Cerebellar nuclear complex (tissue), 1 donor: ENCODE measurements at regions not wholly inside any gene's neighbourhood (a gene's known extent, or its start where the extent isn't known, plus 50 kb on each side); places are given as distances from the start of the nearest gene placed in this dataset.

Source experiments
- DNase-seq, 2 experiments: peaks; one replicate each; lab custom pipeline; 2025; lab: John Stamatoyannopoulos, UW

DNA sequence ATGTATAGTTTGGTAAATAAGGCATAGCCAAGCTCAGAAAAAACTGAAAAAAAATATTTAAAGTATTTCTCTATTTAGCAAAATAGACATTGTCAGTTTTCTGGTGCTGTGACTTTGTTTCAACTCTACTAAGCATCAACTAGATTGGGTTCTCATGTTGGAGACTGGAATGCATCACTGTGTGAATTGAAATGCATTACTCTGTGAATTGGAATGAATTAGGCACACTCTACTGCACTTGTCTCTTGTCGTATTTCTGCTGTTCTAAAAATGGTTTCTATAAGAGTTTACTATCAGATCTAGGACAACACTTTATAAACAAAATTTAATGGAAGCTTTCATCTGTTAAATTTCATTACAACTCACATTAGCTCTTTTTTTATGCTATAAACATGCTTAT is 1772.2 kb downstream of the MAT2B start:
- no peak for DNase-seq

DNA sequence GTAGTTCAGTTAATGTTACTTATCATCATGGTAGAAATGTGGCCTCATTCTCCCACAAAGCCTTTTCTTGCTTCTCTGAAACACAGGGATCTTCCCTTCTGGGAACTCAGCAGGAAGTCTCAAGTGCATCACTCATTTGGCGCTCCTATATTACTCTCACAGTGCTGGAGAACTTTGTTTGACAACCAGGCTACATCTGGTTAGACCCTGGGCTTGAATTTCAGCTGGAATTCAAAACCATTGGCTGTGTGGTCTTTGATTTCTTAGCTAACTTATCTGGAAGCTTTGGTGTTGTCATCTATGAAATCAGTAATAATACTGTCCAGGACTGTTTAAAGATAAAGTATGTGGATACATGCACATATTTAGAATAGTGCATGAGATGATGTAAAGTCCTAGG is 1777.1 kb downstream of the MAT2B start:
- no peak for DNase-seq

DNA sequence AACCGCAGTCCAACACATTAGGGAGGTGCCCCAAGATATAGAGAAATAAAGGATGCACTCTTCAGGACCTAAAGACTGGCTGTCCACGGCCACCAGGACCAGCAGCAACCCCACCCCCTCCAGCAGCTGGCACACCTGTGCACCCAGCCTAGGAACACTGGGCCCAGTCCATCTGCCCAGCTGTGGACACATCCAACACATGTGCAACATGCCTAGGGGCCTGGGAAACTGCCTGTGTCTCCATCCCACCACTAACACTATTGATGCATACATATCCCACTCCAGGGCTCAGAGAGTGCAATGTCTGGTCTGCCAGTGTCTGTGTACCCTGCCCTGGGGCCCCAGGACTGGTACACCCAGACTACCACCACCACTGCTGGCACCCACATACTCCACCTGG is 1781.3 kb downstream of the MAT2B start:
- DNase-seq: no peak

DNA sequence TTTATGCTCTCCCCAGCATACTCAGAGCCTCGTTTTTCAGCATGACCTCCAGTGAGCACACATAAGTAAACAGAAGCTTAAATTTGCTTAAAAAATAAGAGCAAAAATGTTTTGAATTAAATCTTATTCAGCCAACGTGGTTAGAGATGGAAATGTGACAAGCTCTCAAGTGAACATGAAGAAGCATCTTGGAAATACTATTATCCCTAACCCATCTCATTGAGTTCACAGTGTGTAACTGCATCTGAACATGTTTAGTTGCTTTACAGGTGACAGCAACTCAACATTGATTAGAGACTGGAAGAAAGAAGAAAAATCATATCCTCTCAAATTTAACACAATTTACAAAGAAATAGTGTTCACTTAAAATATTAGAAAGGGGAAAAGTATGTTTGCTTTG is 1785.1 kb downstream of the MAT2B start:
- no peak for DNase-seq

DNA sequence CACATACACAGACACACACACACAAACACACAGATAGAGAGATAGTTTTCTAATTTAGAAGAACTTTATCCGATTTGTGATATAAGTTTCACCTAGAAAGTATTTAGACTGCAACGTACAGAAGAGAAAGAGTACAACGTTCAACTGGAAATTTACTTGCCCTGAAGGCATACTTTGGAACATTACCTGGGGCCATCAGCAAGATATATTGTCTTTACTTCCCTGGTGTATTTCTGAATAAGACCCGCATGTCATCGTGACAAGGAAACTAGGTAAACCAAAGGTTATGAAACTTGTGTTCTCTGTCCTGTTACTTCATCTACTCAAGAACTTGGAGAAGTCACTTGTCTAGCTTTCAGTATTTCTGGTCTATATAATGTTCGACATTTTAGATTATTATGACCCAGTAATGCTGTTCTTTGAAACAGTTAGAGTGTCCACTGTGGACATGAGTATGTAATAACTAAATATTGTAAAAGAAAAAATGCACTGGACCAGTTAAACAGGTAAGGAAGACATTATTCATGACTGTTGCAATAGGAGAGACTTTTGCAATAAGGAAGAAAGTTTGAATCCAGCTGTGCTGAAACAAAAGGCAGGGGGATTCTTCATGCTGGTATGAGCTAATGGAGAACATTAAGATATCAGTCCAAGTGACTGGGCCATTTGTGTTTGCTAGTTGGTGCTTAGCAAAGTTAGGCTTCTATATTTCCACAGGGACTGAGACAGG is 1791.1 kb downstream of the MAT2B start:
- DNase-seq: no peak

DNA sequence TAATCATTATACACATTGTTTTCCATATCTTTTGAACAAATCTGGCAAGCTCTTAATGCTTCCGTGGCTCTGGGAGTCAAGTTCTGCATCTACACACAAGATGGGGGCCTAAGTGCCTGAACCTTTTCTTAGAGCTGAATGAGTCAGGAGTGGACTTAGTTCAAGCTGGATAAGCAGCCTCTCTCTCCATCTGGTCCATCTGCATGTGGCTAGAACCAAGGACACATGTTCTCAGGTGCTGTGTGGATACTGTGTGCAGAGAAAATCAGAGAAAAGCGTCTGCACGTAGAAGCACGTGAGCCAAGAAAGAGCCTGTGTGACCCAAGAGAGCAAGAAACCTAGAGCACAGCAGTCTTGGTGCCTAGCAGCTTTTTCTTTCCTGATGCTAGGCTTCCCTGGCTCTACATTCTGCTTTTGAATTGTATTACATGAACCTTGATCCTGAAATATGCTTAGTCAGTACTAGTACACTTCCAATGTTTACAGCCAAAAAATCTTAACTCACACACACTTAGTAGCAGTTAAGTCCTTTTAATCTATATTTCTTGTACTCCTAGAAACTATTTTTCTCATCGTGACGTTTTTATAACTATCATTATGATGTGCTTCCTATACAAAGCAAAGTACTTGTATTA is 1798.9 kb downstream of the MAT2B start:
- no peak for DNase-seq

DNA sequence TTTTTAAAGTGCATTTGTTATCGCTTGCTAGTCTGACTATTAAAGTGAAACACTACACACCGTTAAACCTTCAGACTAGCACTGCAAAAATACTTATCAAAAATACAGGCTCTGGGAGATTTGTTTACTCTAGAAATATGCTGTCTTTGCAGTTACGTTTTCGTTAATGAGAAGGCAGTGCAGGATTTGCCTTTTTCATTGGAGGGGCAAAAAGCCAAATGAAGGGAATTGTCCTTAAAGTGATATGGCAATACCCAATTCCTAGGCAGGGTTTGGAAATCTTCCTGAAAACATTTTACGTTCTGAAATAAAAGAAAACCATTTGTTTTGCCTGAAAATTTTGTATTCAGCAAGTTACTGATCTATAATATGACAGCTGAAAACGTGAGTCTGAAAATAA is 1800.2 kb downstream of the MAT2B start:
- DNase-seq: no peak

DNA sequence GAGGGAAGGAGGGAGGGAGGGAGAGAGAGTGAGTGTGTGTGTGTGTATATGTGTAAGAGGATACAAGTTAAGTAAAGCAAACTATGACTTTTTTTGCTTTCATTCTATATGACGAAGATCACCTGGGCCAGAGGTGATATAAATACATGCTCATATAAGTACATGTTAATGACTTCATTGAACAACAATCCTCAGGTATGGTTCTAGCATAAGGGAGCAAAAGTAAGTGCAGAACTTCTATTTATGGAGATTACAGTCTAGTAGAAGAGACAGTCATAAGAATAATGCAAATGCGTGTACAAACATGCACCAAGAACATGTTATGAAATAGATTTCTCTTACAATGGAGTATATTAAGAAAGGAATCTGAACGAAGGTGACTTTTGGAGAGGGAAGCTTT is 1804.0 kb downstream of the MAT2B start:
- DNase-seq: no peak

DNA sequence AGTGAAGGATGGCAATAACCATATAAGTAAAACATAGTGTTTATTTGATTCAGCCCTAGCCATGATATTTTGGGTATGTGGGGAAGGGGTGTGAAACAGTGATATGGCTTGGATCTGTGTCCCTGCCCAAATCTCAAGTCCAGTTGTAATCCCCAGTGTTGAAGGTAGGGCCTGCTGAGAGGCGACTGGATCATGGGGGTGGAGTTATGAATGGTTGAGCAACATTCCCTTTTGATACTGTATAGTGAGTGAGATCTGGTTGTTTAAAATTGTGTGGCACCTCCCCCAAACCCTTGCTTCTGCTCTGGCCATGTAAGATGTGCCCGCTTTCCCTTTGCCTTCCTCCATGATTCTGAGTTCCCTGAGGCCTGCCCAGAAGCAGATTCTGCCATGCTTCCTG is 1804.6 kb downstream of the MAT2B start:
- DNase-seq: no peak

DNA sequence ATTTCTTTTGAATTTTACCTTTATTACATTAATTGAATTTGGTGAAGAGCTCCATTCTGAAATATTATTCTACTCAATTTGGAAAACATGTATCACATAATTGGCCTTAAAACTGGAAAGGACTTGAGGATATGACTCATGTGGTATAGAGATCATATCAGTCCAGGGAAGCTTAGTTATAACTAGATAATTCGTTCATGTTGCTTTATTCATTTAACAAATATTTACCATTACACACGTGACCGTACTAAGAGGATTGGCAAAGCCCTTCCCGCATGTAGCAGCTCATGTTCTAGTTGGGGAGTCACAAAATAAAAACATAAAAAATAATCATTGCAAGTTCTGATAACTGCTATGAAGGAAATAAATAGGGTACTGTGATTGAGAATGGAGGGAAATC is 1816.5 kb downstream of the MAT2B start:
- DNase-seq: no peak

DNA sequence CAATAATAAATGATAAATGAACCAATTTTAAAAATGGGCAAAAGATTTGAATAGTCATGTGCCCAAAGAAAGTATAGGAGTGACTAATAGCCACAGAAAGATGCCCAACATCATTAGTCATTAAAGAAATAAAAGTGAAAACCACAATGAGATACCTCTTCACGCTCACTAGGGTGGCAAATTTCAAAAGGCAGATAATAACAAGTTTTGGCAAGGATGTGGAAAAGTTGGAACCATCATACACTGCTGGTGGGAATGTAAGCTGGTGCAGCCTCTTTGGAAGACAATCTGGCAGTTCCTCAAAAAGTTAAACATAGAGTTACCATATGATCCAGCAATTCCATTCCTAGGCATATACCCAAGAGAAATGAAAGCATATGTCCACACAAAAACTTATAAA is 1819.8 kb downstream of the MAT2B start:
- no peak for DNase-seq

DNA sequence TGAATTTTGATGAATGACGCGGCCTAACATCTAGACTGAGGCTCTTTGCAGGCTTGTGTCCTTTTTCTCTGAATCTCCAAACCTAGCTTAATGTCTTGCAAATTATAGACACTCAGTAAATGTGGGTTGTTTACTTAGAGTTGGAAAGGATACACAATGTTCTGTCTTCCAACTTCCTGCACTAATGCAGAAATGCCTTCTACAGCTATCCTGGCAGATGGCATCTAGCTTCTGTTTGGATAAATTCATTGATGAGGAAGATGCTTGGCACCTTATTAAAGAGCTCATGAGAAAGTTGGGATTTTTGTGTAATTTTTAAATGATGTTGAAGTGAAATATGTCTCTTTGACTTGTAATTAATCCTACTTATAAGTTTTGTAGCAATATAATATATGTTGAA is 1822.2 kb downstream of the MAT2B start:
- no peak for DNase-seq

DNA sequence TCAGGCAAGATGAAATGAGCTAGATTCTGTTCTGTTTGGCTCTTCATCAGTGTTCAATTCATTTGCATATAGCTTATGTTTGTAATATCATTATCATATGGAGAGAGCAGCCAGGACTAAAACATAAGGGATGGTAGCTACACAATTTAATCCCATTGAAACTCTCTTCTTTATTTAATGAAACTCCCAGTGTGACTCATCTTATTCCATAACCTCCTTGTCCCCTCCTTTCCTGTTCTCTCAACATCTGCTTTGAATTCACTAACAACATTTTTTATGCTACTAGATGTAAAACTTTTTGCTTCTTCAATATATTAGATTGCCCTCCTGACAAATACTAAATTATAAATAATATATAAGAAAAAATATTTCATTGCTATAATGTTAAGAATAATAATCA is 1823.4 kb downstream of the MAT2B start:
- no peak for DNase-seq

DNA sequence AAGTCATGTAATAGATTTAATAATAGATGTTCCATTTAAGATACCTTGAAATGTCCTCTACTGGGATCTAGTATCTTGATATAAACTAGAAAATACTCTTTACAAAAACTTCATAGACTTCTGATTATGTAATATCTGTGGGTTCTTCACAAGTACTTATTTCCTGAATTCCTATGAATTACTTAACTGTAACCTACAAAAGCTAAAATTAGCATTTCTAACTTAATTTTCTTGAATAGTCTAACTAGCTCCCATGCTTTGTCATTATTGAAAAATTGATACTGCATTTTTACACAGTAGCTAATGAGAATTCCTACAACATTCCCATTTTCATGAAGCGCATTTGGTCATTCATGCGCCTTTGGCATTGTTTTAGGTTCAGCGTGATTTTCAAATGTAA is 1828.2 kb downstream of the MAT2B start:
- no peak for DNase-seq

DNA sequence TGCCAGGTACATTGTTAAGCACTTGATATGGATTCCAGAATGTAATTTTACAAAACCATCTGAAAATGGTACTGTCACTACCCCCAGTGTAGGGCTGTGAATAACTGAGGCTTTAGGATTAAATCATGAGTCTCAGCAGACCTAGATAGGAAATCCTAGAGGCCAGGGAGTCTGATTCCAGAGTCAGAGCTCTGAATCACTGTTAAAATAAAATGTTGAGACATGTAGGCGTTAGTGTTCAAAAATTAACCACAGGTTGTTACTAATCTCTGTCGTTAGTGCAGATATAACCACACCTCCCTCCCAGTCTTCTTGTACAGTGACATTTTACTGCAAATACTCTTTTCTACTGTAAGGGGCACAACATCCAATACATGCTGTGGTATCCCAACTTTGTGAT is 1828.8 kb downstream of the MAT2B start:
- no peak for DNase-seq

DNA sequence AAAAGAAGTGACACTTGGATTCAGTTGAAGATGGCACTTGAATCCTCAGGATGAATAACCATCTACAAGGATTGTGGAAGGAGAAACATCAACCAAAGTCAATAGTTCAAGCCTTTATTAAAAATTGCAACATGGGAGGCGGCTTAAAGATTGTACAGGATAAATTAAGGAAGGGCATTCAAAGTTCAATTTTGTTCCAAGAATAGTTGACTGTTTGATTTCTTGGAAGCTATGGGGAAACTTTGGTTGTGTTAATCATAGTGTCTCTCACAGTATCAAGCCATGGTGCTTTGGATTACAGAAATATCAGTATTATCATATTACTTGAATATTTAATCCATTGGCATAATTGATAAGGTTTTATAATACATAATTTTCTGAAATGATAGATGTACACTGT is 1844.3 kb downstream of the MAT2B start:
- DNase-seq: no peak

DNA sequence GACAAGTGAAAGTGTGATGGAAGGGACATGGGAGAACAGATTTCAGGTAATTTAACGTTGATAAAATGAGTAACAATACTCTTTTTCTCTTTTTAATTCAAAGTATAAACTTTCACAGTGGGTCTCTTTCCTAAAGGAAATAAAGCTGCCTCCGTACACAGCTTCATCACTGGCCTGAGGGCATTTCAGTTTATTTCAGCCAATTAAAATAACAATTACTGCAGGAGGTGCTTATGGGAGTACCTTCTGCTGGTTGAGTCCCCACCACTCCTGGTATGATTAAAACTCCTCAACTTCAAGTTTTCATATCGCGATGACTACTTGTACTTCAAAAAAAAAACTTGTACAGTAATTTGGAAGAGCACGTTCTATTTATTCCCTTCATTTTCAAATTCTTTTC is 1845.9 kb downstream of the MAT2B start:
- DNase-seq: no peak

DNA sequence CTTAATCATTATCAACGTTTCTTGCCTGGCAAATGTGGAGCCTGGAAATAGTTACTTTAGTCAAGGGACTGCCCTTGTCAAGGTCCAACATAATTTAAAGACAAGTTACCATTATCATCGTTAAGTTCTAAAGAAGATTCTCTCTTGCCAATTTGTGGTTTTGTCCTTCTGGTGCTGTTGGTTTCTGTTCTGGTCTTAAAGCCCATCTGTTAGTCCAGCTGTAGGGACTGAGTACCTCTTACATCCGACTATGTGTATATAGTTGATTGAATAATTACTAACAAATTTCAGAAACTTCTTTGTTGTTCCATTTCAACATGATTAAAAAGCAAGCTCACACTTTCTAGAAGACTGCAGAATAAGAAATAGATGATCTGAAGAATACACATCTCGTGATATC is 1854.9 kb downstream of the MAT2B start:
- no peak for DNase-seq

DNA sequence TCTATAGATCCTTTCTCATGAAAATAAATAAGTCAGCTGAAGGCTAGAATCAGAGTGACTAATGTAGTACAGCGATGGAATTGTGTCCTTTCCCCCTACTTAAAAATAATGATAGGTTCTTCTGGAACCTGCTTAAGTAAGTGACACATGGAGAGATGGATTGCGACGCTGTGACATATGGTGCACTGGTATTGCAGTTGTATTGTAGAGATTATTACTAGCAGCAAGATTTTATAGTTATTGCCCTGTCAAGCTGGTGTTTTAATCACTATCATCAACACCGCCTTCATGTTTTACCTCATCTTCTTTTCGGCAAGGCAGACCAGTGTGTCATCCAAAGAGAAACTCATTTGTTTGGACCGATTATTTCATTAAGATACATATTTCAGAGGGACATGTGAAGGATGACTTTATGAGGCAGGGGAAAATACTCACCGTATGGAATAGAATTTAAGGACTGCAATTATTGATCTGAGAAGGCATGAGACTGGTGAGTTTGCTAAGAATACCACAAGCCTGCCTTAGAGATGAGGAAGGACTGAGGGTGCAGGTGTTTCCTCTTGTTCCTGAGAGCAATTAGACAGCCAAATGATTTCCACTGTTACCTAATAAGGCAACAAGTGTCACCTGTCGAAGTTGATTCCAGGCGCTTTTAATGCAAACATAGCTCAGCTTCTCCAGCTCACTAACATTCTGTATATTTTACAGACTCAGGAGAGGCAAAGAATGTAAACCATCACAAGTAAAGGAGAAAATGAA is 1855.5 kb downstream of the MAT2B start:
- DNase-seq: no peak

DNA sequence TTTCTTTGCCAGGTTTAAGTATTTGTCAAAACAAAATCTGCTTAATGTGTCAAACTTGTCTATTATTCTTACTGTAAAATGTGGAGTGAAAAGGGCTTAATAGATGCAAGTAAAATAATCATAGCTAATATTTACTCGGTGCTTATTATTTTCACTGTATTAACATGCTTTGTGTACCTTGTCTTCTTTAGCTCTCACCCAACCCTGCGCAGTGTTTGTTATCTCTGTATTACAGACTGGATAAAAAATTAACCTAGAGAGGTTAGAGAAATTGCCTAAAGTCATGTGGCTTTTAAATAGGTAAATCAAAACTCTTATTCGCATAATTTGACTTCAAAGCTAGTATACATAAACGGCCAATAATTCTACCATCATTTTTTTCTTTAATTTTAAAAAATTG is 1864.8 kb downstream of the MAT2B start:
- DNase-seq: no peak

DNA sequence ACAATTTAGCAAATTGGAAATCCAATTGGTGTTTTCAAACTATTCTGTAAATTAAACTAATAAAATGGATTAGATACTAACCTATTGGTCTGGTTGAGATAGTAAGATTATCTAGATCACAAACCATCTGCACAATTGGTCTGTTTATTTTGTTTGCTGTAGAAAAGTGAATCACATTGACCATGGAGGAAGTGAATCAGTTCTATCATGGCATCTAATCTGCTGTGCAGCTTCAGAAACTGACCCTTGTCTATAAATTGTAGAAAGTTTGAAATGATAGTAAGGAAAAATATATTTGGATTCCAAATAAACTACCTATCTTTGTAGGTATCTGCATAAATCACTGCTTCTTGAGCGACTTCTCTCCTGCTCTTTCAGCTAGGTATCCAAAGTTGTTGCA is 1865.4 kb downstream of the MAT2B start:
- no peak for DNase-seq

DNA sequence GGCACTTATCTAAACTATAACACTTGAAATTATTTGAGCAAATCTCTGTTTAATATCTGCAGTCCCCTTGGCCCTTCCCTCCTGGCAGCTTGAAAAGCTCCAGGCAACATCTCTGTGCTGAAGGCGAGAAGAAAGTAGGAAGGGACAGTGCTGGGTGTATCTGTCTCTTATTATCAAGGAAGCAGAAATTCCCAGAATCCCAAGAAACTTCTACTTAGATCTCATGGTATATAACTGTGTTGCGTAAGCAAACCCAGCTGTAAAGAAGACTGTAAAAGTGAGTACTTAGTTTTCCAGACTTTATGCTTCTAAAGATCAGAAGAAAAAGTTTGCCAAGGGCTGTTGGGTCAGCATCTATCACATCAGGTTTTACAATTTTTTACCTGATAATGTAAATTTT is 1869.8 kb downstream of the MAT2B start:
- DNase-seq: no peak

DNA sequence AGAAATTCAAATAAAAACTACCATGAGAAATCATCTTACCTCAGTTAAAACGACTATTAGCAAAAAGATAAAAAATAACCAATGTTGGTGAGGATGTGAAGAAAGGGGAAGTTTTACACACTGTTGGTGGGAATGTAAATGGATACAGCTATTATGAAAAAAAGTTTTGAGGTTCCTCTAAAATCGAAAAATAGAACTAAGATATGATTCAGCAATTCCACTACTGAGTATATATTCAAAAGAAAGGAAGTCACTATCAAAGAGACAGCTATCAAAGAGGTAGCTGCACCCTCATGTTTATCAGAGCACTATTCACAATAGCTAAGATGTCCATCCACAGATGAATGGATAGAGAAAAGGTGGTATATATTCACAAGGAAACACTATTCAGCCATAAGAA is 1888.4 kb downstream of the MAT2B start:
- no peak for DNase-seq
